ENCODE measurements at regions not wholly inside any gene's neighbourhood (a gene's known extent, or its start where the extent isn't known, plus 50 kb on each side); places are given as distances from the start of the nearest gene placed in this dataset.

DNA sequence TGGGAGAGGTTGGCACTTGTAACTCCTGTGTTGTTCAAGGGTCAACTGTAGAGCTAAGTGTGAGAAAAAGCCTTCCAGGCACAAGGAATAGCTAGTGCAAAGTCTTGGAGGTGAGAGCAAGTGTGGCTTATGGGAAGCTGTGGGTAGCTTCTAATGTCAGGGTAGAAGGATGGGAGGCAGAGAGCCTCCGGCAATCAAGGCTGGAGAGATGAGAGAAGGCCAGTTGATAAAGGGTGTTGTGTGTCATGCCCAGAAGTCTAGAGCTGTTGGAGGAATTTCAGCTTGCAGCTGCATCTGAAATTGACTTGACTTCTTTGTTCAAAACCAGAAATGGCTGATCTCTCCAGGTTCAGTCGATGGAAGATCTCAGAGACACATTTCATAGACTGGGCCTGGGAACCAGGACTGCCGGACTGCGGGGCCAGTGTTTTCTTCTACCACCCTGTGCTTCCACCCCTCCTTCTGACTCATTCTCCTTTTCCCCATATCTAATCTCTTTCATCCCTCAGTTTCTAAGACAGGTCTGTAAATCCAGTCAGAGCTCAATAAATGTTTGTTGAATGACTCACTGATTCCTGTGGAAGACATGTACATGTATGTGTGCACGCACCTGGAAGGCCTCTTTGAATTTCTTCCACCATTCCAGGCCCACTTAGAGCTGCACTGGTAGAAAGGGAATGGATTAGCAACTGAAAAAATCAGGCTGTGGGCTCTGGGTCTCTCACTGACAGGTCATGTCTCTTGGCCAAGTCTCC lies 67.8 kb upstream of the KLF4 start:
- TF ChIP-seq, protein P1, sequence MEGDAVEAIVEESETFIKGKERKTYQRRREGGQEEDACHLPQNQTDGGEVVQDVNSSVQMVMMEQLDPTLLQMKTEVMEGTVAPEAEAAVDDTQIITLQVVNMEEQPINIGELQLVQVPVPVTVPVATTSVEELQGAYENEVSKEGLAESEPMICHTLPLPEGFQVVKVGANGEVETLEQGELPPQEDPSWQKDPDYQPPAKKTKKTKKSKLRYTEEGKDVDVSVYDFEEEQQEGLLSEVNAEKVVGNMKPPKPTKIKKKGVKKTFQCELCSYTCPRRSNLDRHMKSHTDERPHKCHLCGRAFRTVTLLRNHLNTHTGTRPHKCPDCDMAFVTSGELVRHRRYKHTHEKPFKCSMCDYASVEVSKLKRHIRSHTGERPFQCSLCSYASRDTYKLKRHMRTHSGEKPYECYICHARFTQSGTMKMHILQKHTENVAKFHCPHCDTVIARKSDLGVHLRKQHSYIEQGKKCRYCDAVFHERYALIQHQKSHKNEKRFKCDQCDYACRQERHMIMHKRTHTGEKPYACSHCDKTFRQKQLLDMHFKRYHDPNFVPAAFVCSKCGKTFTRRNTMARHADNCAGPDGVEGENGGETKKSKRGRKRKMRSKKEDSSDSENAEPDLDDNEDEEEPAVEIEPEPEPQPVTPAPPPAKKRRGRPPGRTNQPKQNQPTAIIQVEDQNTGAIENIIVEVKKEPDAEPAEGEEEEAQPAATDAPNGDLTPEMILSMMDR (IDR thresholded peaks at IDR 0.05; ENCODE audit: borderline replicate concordance, insufficient read depth, low read depth, low read length) = no peak
- no peak overlapping the region for H3K4me3 ChIP-seq (ENCODE audit: low read depth, low read length)

DNA sequence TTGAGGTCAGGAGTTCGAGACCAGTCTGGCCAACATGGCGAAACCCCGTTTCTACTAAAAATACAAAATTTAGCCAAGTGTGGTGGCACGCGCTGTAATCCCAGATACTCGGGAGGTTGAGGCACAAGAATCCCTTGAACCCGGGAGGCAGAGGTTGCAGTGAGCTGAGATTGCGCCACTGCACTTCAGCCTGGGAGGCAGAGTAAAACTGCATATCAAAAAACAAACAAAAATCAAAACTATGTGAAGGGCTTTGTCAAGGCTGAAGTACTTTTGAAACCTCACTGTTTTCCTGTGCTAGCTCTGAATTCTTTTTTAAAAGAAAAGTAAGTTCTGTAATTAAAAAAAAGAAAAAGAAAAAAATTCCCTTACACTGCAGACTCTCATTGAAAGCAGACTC lies 65.1 kb upstream of the KLF4 start:
- no peak overlapping the region for H3K4me3 ChIP-seq (ENCODE audit: low read depth, low read length)

GRCh38 chr9:107548298-107549142 lies 59.0 kb upstream of the KLF4 start:
- TF ChIP-seq, protein P1 (IDR thresholded peaks at IDR 0.05; ENCODE audit: borderline replicate concordance, insufficient read depth, low read depth, low read length) = no peak

More for the DNA sequence above, 65.1 kb upstream of the KLF4 start:
- TF ChIP-seq, protein P1 (IDR thresholded peaks at IDR 0.05; ENCODE audit: borderline replicate concordance, insufficient read depth, low read depth, low read length) = no peak

DNA sequence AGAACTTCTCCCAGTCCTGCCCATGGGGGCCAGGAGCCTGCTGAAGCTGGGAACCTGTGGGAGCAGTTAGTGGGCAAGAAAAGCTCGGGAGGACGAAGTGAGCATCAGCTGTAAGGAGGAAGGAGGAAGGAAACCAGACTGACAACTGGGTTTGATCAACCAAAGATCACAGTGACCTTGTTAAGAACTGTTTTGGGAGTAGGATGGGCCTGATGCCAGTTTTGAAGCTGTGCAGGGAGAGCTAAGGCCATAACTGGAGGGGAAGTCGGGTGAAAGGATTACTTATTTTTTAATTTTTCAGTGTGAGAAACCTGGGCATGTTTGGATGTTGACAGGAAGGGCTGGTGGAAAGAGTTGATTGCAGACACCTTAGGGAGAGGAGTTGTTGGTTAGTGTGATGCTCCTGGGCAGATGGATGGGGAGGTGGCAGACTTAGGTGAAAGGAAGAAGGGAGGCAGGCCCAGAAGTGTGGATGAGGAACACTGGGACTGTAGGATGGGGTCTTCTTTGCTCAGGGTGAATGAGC lies 58.3 kb upstream of the KLF4 start:
- H3K4me3 ChIP-seq (ENCODE audit: low read depth, low read length) = no peak overlapping the region

More at GRCh38 chr9:107548298-107549142, 59.0 kb upstream of the KLF4 start:
- no peak overlapping the region for H3K4me3 ChIP-seq (ENCODE audit: low read depth, low read length)

GRCh38 chr9:107547303-107547702 lies 57.7 kb upstream of the KLF4 start:
- TF ChIP-seq, protein P1 (IDR thresholded peaks at IDR 0.05; ENCODE audit: borderline replicate concordance, insufficient read depth, low read depth, low read length) = no peak
- H3K4me3 ChIP-seq (ENCODE audit: low read depth, low read length) = no peak overlapping the region

More for the DNA sequence above, 58.3 kb upstream of the KLF4 start:
- TF ChIP-seq, protein P1 (IDR thresholded peaks at IDR 0.05; ENCODE audit: borderline replicate concordance, insufficient read depth, low read depth, low read length) = no peak

DNA sequence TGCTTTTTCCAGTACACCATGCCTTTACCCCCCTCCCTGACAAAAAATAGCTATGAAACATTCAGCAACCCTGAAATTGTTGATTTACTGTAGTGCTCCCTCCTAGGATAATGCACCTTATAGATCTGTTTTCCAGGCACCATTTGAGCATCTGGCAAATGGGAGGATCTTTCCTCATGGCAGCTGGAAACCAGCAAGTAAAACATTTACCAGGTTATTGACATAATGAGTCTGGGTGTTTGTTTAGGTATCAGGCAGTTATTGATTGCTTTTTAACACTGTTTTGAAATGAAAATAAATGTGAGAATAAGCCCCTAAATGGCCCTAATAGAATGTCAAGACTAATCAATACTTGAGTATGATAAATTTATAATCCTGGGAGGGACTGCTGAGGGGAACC lies 57.3 kb upstream of the KLF4 start:
- H3K4me3 ChIP-seq (ENCODE audit: low read depth, low read length) = no peak overlapping the region
- TF ChIP-seq, protein P1 (IDR thresholded peaks at IDR 0.05; ENCODE audit: borderline replicate concordance, insufficient read depth, low read depth, low read length) = no peak

All from GM12875 (cell line).